ENCODE measurements at regions not wholly inside any gene's neighbourhood (a gene's known extent, or its start where the extent isn't known, plus 50 kb on each side); places are given as distances from the start of the nearest gene placed in this dataset.

GRCh38 chr1:222087221-222087920 lies 345.5 kb upstream of the DUSP10 start:
- TF ChIP-seq POLR2A (IDR thresholded peaks at IDR 0.05) (no peak), POLR2AphosphoS5 (IDR thresholded peaks at IDR 0.05) (no peak), CTCF (IDR thresholded peaks at IDR 0.05) (no peak)

Data from sigmoid colon (tissue), 4 donors.